GM23338 (cell line): ENCODE measurements at regions not wholly inside any gene's neighbourhood (a gene's known extent, or its start where the extent isn't known, plus 50 kb on each side); places are given as distances from the start of the nearest gene placed in this dataset.
"Not testable (repeated sequence)": the region's sequence is repeated elsewhere in the genome, so short reads cannot be mapped to it uniquely, and the experiment has no call there.

Experiments used
- ATAC-seq: fragments of 200-7000 bp; cut with Tn5 transposase; 3 replicates; pipeline ENCODE4 v1.9.1; 2020
- DNase-seq: peaks from one replicate; pipeline ENCODE4 v3.0.0-alpha.2; 2015; ENCODE audit warnings: low spot score
- H2AFZ ChIP-seq: fragments of 200-600 bp; sonication (generic); 2 replicates; pipeline ENCODE4 v1.8.0; 2016; ENCODE audit warnings: antibody characterized with exemption, mild to moderate bottlenecking, moderate library complexity
- H3F3A ChIP-seq: fragments of 200-600 bp; sonication (generic); replicated peaks from 2 replicates; pipeline ENCODE4 v1.8.0; 2017; ENCODE audit warnings: antibody characterized with exemption, mixed run types, low read depth
- H3K27ac ChIP-seq: fragments of 200-600 bp; sonication (generic); 2 replicates; pipeline ENCODE4 v1.6.1; 2016; ENCODE audit warnings: low read depth
- H3K27me3 ChIP-seq: fragments of 200-600 bp; sonication (generic); 2 replicates; pipeline ENCODE4 v1.8.0; 2016; ENCODE audit warnings: mild to moderate bottlenecking, mixed run types, moderate library complexity; ENCODE audit not compliant: insufficient read depth
- H3K36me3 ChIP-seq: fragments of 200-600 bp; sonication (generic); 2 replicates; pipeline ENCODE4 v1.8.0; 2016; ENCODE audit warnings: mild to moderate bottlenecking; ENCODE audit not compliant: insufficient read depth
- H3K4me1 ChIP-seq: fragments of 200-600 bp; sonication (generic); 2 replicates; pipeline ENCODE4 v1.8.0; 2016; ENCODE audit warnings: mild to moderate bottlenecking, moderate library complexity; ENCODE audit not compliant: insufficient read depth
- H3K4me2 ChIP-seq: fragments of 200-600 bp; sonication (generic); 2 replicates; pipeline ENCODE4 v1.7.1; 2017; ENCODE audit warnings: mixed run types
- H3K4me3 ChIP-seq: fragments of 200-600 bp; sonication (generic); 2 replicates; pipeline ENCODE4 v1.6.1; 2016; ENCODE audit warnings: mixed run types
- H3K79me2 ChIP-seq: fragments of 200-600 bp; sonication (generic); replicated peaks from 2 replicates; pipeline ENCODE4 v1.8.0; 2017; ENCODE audit warnings: mild to moderate bottlenecking; ENCODE audit not compliant: insufficient read depth
- H3K9me2 ChIP-seq: fragments of 200-600 bp; sonication (generic); 2 replicates; pipeline ENCODE4 v1.8.0; 2017; ENCODE audit not compliant: insufficient read depth
- H4K20me1 ChIP-seq: fragments of 200-600 bp; sonication (generic); replicated peaks from 2 replicates; pipeline ENCODE4 v1.8.0; 2017; ENCODE audit warnings: mild to moderate bottlenecking; ENCODE audit not compliant: insufficient read depth
- H3K27ac Mint-ChIP-seq: 2 replicates; pipeline ENCODE4 v1.8.0; 2020; ENCODE audit warnings: inconsistent platforms, mild to moderate bottlenecking, moderate library complexity, mixed read lengths
- H3K27me3 Mint-ChIP-seq: 3 replicates; pipeline ENCODE4 v1.8.0; 2022; ENCODE audit warnings: low read depth, mild to moderate bottlenecking, moderate library complexity, mixed read lengths, inconsistent platforms; ENCODE audit not compliant: insufficient read depth, poor library complexity
- H3K36me3 Mint-ChIP-seq: 3 replicates; pipeline ENCODE4 v1.8.0; 2021; ENCODE audit warnings: low read depth, mild to moderate bottlenecking, inconsistent platforms, moderate library complexity, mixed read lengths
- H3K4me1 Mint-ChIP-seq: 3 replicates; pipeline ENCODE4 v1.8.0; 2020; ENCODE audit warnings: mild to moderate bottlenecking, inconsistent platforms, mixed read lengths
- H3K4me3 Mint-ChIP-seq: 3 replicates; pipeline ENCODE4 v1.8.0; 2021; ENCODE audit warnings: moderate library complexity, mild to moderate bottlenecking, inconsistent platforms, mixed read lengths
- H3K9me3 Mint-ChIP-seq: 3 replicates; pipeline ENCODE4 v1.8.0; 2020; ENCODE audit warnings: moderate library complexity, mild to moderate bottlenecking, inconsistent platforms, mixed read lengths
- CREB1 ChIP-seq: fragments of 250-450 bp; sonication (Bioruptor Pico); IDR thresholded peaks from 2 replicates; pipeline ENCODE4 v1.5.0; 2020; ENCODE audit warnings: low read depth, mild to moderate bottlenecking, moderate library complexity
- EZH2 ChIP-seq: fragments of 200-600 bp; sonication (generic); IDR thresholded peaks from one replicate; pipeline ENCODE4 v1.8.0; 2017; ENCODE audit warnings: antibody characterized with exemption, mild to moderate bottlenecking, low read depth; ENCODE audit not compliant: unreplicated experiment
- EZH2phosphoT487 ChIP-seq: fragments of 200-600 bp; sonication (generic); IDR thresholded peaks from one replicate; pipeline ENCODE4 v1.8.1; 2018; ENCODE audit warnings: antibody characterized with exemption; ENCODE audit not compliant: unreplicated experiment
- REST ChIP-seq: IDR thresholded peaks from one replicate; pipeline ENCODE4 v1.6.1; 2018; ENCODE audit warnings: antibody characterized with exemption; ENCODE audit not compliant: unreplicated experiment
- STAT1 ChIP-seq: IDR thresholded peaks from one replicate; pipeline ENCODE4 v1.6.1; 2016; ENCODE audit warnings: antibody characterized with exemption; ENCODE audit not compliant: unreplicated experiment
- ZNF114 ChIP-seq: fragments of 250-450 bp; sonication (Bioruptor Pico); IDR thresholded peaks from 2 replicates; pipeline ENCODE4 v1.5.0; 2020; ENCODE audit warnings: mild to moderate bottlenecking, moderate library complexity
- ZNF331 ChIP-seq: fragments of 250-450 bp; sonication (Bioruptor Pico); IDR thresholded peaks from 2 replicates; pipeline ENCODE4 v1.5.0; 2020; ENCODE audit warnings: low read depth, mild to moderate bottlenecking, moderate library complexity
- TF ChIP-seq, protein P1 (sequence below), 2 experiments: fragments of 200-600 bp in 1 of 2; sonication (generic) in 1 of 2; conservative IDR thresholded peaks; 2 replicates each; pipeline versions ENCODE4 v1.5.1 to v1.6.1; 2016 to 2017; ENCODE audit warnings: antibody characterized with exemption in 2 of 2, low read depth in 2 of 2, mild to moderate bottlenecking in 2 of 2, moderate library complexity in 1 of 2
- TF ChIP-seq, protein P2 (sequence below): IDR thresholded peaks from 2 replicates; pipeline ENCODE4 v1.6.1; 2016; ENCODE audit warnings: antibody characterized with exemption

DNA sequence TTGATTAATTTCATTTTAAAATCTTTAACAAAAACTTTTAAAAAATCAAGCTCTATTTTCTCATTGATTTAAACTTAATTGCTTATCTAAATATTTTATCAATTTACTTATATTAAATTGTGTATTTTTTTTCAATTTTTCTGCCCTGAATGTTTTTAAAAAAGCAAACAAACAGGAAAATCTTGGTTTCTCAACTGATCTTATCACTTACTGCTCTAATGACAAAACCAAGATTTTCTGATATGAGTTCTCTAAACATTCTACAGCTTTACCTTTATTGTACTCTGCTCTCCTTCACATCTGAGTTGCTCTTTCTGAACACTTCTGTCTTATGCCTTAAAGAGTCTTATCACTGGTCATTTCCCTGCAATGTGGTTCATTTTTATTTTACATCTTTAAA lies 587.8 kb upstream of the BCHE start:
- no peak for DNase-seq
- Histone ChIP-seq H4K20me1 (no peaks in the 10 kb centered on the region), H2AFZ (no peak overlapping the region), H3K4me3 (no peak overlapping the region), H3K79me2 (no peaks in the 10 kb centered on the region), H3K9me2 (no peaks in the 10 kb centered on the region), H3K27ac (no peak overlapping the region), H3K27me3 (no peaks in the 10 kb centered on the region), H3K4me1 (peaks cover 4% of the 10 kb centered on the region), H3F3A (no peaks in the 10 kb centered on the region), H3K4me2 (no peak overlapping the region), H3K36me3 (no peaks in the 10 kb centered on the region)
- Mint-ChIP-seq H3K4me3 (no peak overlapping the region), H3K27me3 (no peaks in the 10 kb centered on the region), H3K9me3 (peaks cover 7% of the 10 kb centered on the region; the same call in 2 of the 3 replicates), H3K27ac (no peak overlapping the region), H3K4me1 (peaks cover 9% of the 10 kb centered on the region; the same call in 2 of the 3 replicates), H3K36me3 (peaks cover 5% of the 10 kb centered on the region; the same call in 2 of the 3 replicates)
- TF ChIP-seq, protein P1, sequence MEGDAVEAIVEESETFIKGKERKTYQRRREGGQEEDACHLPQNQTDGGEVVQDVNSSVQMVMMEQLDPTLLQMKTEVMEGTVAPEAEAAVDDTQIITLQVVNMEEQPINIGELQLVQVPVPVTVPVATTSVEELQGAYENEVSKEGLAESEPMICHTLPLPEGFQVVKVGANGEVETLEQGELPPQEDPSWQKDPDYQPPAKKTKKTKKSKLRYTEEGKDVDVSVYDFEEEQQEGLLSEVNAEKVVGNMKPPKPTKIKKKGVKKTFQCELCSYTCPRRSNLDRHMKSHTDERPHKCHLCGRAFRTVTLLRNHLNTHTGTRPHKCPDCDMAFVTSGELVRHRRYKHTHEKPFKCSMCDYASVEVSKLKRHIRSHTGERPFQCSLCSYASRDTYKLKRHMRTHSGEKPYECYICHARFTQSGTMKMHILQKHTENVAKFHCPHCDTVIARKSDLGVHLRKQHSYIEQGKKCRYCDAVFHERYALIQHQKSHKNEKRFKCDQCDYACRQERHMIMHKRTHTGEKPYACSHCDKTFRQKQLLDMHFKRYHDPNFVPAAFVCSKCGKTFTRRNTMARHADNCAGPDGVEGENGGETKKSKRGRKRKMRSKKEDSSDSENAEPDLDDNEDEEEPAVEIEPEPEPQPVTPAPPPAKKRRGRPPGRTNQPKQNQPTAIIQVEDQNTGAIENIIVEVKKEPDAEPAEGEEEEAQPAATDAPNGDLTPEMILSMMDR (conservative IDR thresholded peaks at IDR 0.05; ENCODE audit: low read depth in 2 of 2), result no peak
- TF ChIP-seq ZNF331 (CRISPR knock-in tag), result no peak
- no peak for ATAC-seq

DNA sequence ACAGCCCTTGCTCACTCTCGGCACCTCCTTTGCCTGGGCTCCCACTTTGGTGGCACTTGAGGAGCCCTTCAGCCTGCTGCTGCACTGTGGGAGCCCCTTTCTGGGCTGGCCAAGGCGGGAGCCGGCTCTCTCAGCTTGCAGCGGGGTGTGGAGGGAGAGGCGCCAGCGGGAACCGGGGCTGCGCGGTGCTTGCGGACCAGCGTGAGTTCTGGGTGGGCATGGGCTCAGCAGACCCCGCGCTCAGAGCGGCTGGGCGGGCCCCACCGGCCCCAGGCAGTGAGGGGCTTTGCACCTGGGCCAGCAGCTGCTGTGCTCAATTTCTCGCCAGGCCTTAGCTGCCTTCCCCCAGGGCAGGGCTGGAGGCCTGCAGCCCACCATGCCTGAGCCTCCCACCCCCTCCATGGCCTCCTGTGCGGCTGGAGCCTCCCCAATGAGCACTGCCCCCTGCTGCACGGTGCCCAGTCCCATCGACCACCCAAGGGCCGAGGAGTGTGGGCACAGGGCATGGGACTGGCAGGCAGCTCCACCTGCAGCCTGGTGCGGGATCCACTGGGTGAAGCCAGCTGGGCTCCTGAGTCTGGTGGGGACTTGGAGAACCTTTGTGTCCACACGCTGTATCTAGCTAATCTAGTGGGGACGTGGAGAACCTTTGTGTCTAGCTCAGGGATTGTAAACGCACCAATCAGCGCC lies 586.7 kb upstream of the BCHE start:
- not testable (repeated sequence) for DNase-seq, H2AFZ ChIP-seq, H4K20me1 ChIP-seq, H3K4me1 Mint-ChIP-seq, H3K4me2 ChIP-seq, H3K9me3 Mint-ChIP-seq, H3K4me1 ChIP-seq, H3K27me3 ChIP-seq, H3K36me3 ChIP-seq, H3K4me3 Mint-ChIP-seq, H3F3A ChIP-seq, H3K36me3 Mint-ChIP-seq, H3K4me3 ChIP-seq, H3K79me2 ChIP-seq, ATAC-seq, H3K27me3 Mint-ChIP-seq, H3K27ac Mint-ChIP-seq, H3K27ac ChIP-seq, H3K9me2 ChIP-seq
- TF ChIP-seq, protein P1 (conservative IDR thresholded peaks at IDR 0.05; ENCODE audit: low read depth in 2 of 2), result 0 out of 4 replicates have a peak, but pooled peaks of 1 of the 2 experiments have one; percentile 0

DNA sequence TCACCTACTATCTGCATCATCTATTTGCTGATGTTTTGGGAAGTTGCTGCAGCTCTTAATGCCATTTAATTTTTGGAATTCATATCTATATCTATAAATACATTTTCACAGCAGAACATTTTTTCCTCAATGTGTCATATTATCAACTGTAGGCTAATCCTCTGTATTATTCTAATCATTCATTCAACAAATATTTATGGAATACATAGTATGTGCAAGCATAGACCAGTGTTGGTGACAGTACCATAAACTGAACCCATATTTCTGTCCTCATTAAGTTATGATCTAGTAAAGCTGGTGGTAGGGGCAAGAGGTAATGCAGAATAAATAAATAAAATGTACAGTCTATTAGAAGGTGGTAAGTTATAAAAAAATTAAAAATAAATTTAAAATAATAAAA lies 585.3 kb upstream of the BCHE start:
- Histone ChIP-seq H3F3A (no peaks in the 10 kb centered on the region), H4K20me1 (no peaks in the 10 kb centered on the region), H3K79me2 (no peaks in the 10 kb centered on the region), H3K4me3 (no peak overlapping the region), H3K9me2 (no peaks in the 10 kb centered on the region), H3K36me3 (no peaks in the 10 kb centered on the region), H3K4me1 (peaks cover 4% of the 10 kb centered on the region), H3K27me3 (no peaks in the 10 kb centered on the region), H3K27ac (no peak overlapping the region), H2AFZ (no peak overlapping the region), H3K4me2 (no peak overlapping the region)
- peaks cover 5% of the 10 kb centered on the region; the same call in 2 of the 3 replicates for H3K36me3 Mint-ChIP-seq
- ATAC-seq (no peak), DNase-seq (no peak)
- no peaks in the 10 kb centered on the region for H3K27me3 Mint-ChIP-seq
- no peak overlapping the region for H3K27ac Mint-ChIP-seq
- no peak overlapping the region for H3K4me3 Mint-ChIP-seq
- H3K9me3 Mint-ChIP-seq, result peaks cover 7% of the 10 kb centered on the region; the same call in 2 of the 3 replicates
- H3K4me1 Mint-ChIP-seq, result peaks cover 9% of the 10 kb centered on the region; the same call in 2 of the 3 replicates
- TF ChIP-seq EZH2 (no peak), STAT1 (no peak), EZH2phosphoT487 (no peak), CREB1 (CRISPR knock-in tag) (no peak), REST (no peak), ZNF114 (CRISPR knock-in tag) (no peak)
- TF ChIP-seq, protein P2, sequence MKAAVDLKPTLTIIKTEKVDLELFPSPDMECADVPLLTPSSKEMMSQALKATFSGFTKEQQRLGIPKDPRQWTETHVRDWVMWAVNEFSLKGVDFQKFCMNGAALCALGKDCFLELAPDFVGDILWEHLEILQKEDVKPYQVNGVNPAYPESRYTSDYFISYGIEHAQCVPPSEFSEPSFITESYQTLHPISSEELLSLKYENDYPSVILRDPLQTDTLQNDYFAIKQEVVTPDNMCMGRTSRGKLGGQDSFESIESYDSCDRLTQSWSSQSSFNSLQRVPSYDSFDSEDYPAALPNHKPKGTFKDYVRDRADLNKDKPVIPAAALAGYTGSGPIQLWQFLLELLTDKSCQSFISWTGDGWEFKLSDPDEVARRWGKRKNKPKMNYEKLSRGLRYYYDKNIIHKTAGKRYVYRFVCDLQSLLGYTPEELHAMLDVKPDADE, result no peak
